Stimulated activated CD4-positive, alpha-beta T cell treated with anti-CD3 and anti-CD28 coated beads, Interleukin-12 subunit alpha, Interleukin-12 subunit beta, amount 100 ng/mL, for 24 hours (primary cell): ENCODE measurements at regions not wholly inside any gene's neighbourhood (a gene's known extent, or its start where the extent isn't known, plus 50 kb on each side); places are given as distances from the start of the nearest gene placed in this dataset.
"Not testable (repeated sequence)": the region's sequence is repeated elsewhere in the genome, so short reads cannot be mapped to it uniquely, and the experiment has no call there.

Source experiments
- DNase-seq, 2 experiments: peaks; one replicate each; pipeline ENCODE4 v3.0.0-alpha.2; 2020; ENCODE audit warnings: low read depth in 2 of 2

GRCh38 chr4:78660559-78660958, 109.0 kb downstream of the ANXA3 start:
- DNase-seq: no peak

GRCh38 chr4:78661086-78661690, 109.6 kb downstream of the ANXA3 start:
- no peak for DNase-seq

GRCh38 chr4:78661921-78662521, 110.5 kb downstream of the ANXA3 start:
- DNase-seq: no peak

- DNase-seq: no peak
Observed at GRCh38 chr4:78662658-78663057, 111.1 kb downstream of the ANXA3 start.

GRCh38 chr4:78664296-78664695, 111.9 kb upstream of the BMP2K start:
- DNase-seq: not testable (repeated sequence)

GRCh38 chr4:78665216-78665770, 110.9 kb upstream of the BMP2K start:
- DNase-seq: no peak

- DNase-seq: no peak
Observed at GRCh38 chr4:78666830-78667258, 109.3 kb upstream of the BMP2K start.

- DNase-seq: no peak
Observed at GRCh38 chr4:78667325-78667724, 108.8 kb upstream of the BMP2K start.

GRCh38 chr4:78667764-78668163, 108.4 kb upstream of the BMP2K start:
- no peak for DNase-seq

- no peak for DNase-seq
Observed at GRCh38 chr4:78669453-78669852, 106.7 kb upstream of the BMP2K start.

GRCh38 chr4:78671903-78672815, 104.0 kb upstream of the BMP2K start:
- DNase-seq: no peak

GRCh38 chr4:78673337-78673736, 102.8 kb upstream of the BMP2K start:
- DNase-seq: no peak

- no peak for DNase-seq
Observed at GRCh38 chr4:78675325-78675724, 100.8 kb upstream of the BMP2K start.

- DNase-seq: no peak
Observed at GRCh38 chr4:78682070-78682469, 94.1 kb upstream of the BMP2K start.

GRCh38 chr4:78683352-78683751, 92.8 kb upstream of the BMP2K start:
- DNase-seq: no peak

- DNase-seq: no peak
Observed at GRCh38 chr4:78684325-78685079, 91.6 kb upstream of the BMP2K start.

GRCh38 chr4:78687818-78688217, 88.3 kb upstream of the BMP2K start:
- no peak for DNase-seq

- DNase-seq: no peak
Observed at GRCh38 chr4:78688366-78688765, 87.8 kb upstream of the BMP2K start.

GRCh38 chr4:78689261-78689660, 86.9 kb upstream of the BMP2K start:
- no peak for DNase-seq

GRCh38 chr4:78689700-78690323, 86.3 kb upstream of the BMP2K start:
- DNase-seq: no peak

- no peak for DNase-seq
Observed at GRCh38 chr4:78691334-78691754, 84.8 kb upstream of the BMP2K start.
